ENCODE measurements at regions not wholly inside any gene's neighbourhood (a gene's known extent, or its start where the extent isn't known, plus 50 kb on each side); places are given as distances from the start of the nearest gene placed in this dataset.

- H3K27me3 ChIP-seq (ENCODE audit: control insufficient read depth, insufficient read depth, low read length): no peaks in the 10 kb centered on the region
- H3K9me3 ChIP-seq (ENCODE audit: control insufficient read depth, low read depth, low read length): peaks cover 3% of the 10 kb centered on the region
- H3K4me3 ChIP-seq (ENCODE audit: low read length): no peak overlapping the region
- H3K4me1 ChIP-seq (ENCODE audit: control insufficient read depth, low read depth, low read length): no peaks in the 10 kb centered on the region
- H3K9ac ChIP-seq (ENCODE audit: low read length): no peak overlapping the region
- no peaks in the 10 kb centered on the region for H3K36me3 ChIP-seq (ENCODE audit: control insufficient read depth, low read depth, low read length)
- no peak overlapping the region for H3K27ac ChIP-seq (ENCODE audit: low read length)
Measured at GRCh38 chr6:213284-213683, 79.0 kb upstream of the DUSP22 start.

GRCh38 chr6:214428-214827 is 77.9 kb upstream of the DUSP22 start:
- Histone ChIP-seq H3K36me3 (ENCODE audit: control insufficient read depth, low read depth, low read length) (no peaks in the 10 kb centered on the region), H3K9ac (ENCODE audit: low read length) (no peak overlapping the region), H3K27me3 (ENCODE audit: control insufficient read depth, insufficient read depth, low read length) (no peaks in the 10 kb centered on the region), H3K4me1 (ENCODE audit: control insufficient read depth, low read depth, low read length) (no peaks in the 10 kb centered on the region), H3K27ac (ENCODE audit: low read length) (no peak overlapping the region), H3K4me3 (ENCODE audit: low read length) (no peak overlapping the region), H3K9me3 (ENCODE audit: control insufficient read depth, low read depth, low read length) (peaks cover 3% of the 10 kb centered on the region)

GRCh38 chr6:215335-216034 is 76.8 kb upstream of the DUSP22 start:
- no peaks in the 10 kb centered on the region for H3K4me1 ChIP-seq (ENCODE audit: control insufficient read depth, low read depth, low read length)
- no peaks in the 10 kb centered on the region for H3K36me3 ChIP-seq (ENCODE audit: control insufficient read depth, low read depth, low read length)
- H3K27ac ChIP-seq (ENCODE audit: low read length): no peak overlapping the region
- no peaks in the 10 kb centered on the region for H3K27me3 ChIP-seq (ENCODE audit: control insufficient read depth, insufficient read depth, low read length)
- peaks cover 3% of the 10 kb centered on the region for H3K9me3 ChIP-seq (ENCODE audit: control insufficient read depth, low read depth, low read length)
- no peak overlapping the region for H3K4me3 ChIP-seq (ENCODE audit: low read length)
- no peak overlapping the region for H3K9ac ChIP-seq (ENCODE audit: low read length)

GRCh38 chr6:217048-217659 is 75.1 kb upstream of the DUSP22 start:
- Histone ChIP-seq H3K4me1 (ENCODE audit: control insufficient read depth, low read depth, low read length) (no peaks in the 10 kb centered on the region), H3K9me3 (ENCODE audit: control insufficient read depth, low read depth, low read length) (peaks cover 3% of the 10 kb centered on the region), H3K27me3 (ENCODE audit: control insufficient read depth, insufficient read depth, low read length) (no peaks in the 10 kb centered on the region), H3K9ac (ENCODE audit: low read length) (no peak overlapping the region), H3K27ac (ENCODE audit: low read length) (no peak overlapping the region), H3K36me3 (ENCODE audit: control insufficient read depth, low read depth, low read length) (no peaks in the 10 kb centered on the region), H3K4me3 (ENCODE audit: low read length) (no peak overlapping the region)

- no peaks in the 10 kb centered on the region for H3K27me3 ChIP-seq (ENCODE audit: control insufficient read depth, insufficient read depth, low read length)
- no peak overlapping the region for H3K9ac ChIP-seq (ENCODE audit: low read length)
- H3K9me3 ChIP-seq (ENCODE audit: control insufficient read depth, low read depth, low read length): peaks cover 3% of the 10 kb centered on the region
- H3K27ac ChIP-seq (ENCODE audit: low read length): no peak overlapping the region
- no peaks in the 10 kb centered on the region for H3K36me3 ChIP-seq (ENCODE audit: control insufficient read depth, low read depth, low read length)
- H3K4me3 ChIP-seq (ENCODE audit: low read length): no peak overlapping the region
- H3K4me1 ChIP-seq (ENCODE audit: control insufficient read depth, low read depth, low read length): peaks cover 3% of the 10 kb centered on the region
Measured at GRCh38 chr6:218153-219018, 73.9 kb upstream of the DUSP22 start.

- Histone ChIP-seq H3K9ac (ENCODE audit: low read length) (no peak overlapping the region), H3K9me3 (ENCODE audit: control insufficient read depth, low read depth, low read length) (peaks cover under 1% of the 10 kb centered on the region)
Measured at GRCh38 chr6:219019-219570, 73.2 kb upstream of the DUSP22 start.

GRCh38 chr6:219641-220198 is 72.6 kb upstream of the DUSP22 start:
- no peaks in the 10 kb centered on the region for H3K9me3 ChIP-seq (ENCODE audit: control insufficient read depth, low read depth, low read length)
- H3K4me3 ChIP-seq (ENCODE audit: low read length): no peak overlapping the region
- H3K4me1 ChIP-seq (ENCODE audit: control insufficient read depth, low read depth, low read length): peaks cover 3% of the 10 kb centered on the region
- no peak overlapping the region for H3K9ac ChIP-seq (ENCODE audit: low read length)
- H3K36me3 ChIP-seq (ENCODE audit: control insufficient read depth, low read depth, low read length): no peaks in the 10 kb centered on the region
- no peaks in the 10 kb centered on the region for H3K27me3 ChIP-seq (ENCODE audit: control insufficient read depth, insufficient read depth, low read length)
- H3K27ac ChIP-seq (ENCODE audit: low read length): no peak overlapping the region

More at GRCh38 chr6:219019-219570, 73.2 kb upstream of the DUSP22 start:
- no peaks in the 10 kb centered on the region for H3K36me3 ChIP-seq (ENCODE audit: control insufficient read depth, low read depth, low read length)
- no peaks in the 10 kb centered on the region for H3K27me3 ChIP-seq (ENCODE audit: control insufficient read depth, insufficient read depth, low read length)
- peaks cover 3% of the 10 kb centered on the region for H3K4me1 ChIP-seq (ENCODE audit: control insufficient read depth, low read depth, low read length)
- no peak overlapping the region for H3K27ac ChIP-seq (ENCODE audit: low read length)
- no peak overlapping the region for H3K4me3 ChIP-seq (ENCODE audit: low read length)

- H3K4me1 ChIP-seq (ENCODE audit: control insufficient read depth, low read depth, low read length): peaks cover 3% of the 10 kb centered on the region
- no peak overlapping the region for H3K9ac ChIP-seq (ENCODE audit: low read length)
Measured at GRCh38 chr6:220312-220711, 72.0 kb upstream of the DUSP22 start.

GRCh38 chr6:220721-221475 is 71.4 kb upstream of the DUSP22 start:
- Histone ChIP-seq H3K9me3 (ENCODE audit: control insufficient read depth, low read depth, low read length) (no peaks in the 10 kb centered on the region), H3K4me3 (ENCODE audit: low read length) (no peak overlapping the region), H3K4me1 (ENCODE audit: control insufficient read depth, low read depth, low read length) (peaks cover 3% of the 10 kb centered on the region), H3K27ac (ENCODE audit: low read length) (no peak overlapping the region), H3K27me3 (ENCODE audit: control insufficient read depth, insufficient read depth, low read length) (no peaks in the 10 kb centered on the region), H3K36me3 (ENCODE audit: control insufficient read depth, low read depth, low read length) (no peaks in the 10 kb centered on the region), H3K9ac (ENCODE audit: low read length) (no peak overlapping the region)

More at GRCh38 chr6:220312-220711, 72.0 kb upstream of the DUSP22 start:
- no peaks in the 10 kb centered on the region for H3K27me3 ChIP-seq (ENCODE audit: control insufficient read depth, insufficient read depth, low read length)
- H3K4me3 ChIP-seq (ENCODE audit: low read length): no peak overlapping the region
- no peak overlapping the region for H3K27ac ChIP-seq (ENCODE audit: low read length)
- no peaks in the 10 kb centered on the region for H3K36me3 ChIP-seq (ENCODE audit: control insufficient read depth, low read depth, low read length)
- no peaks in the 10 kb centered on the region for H3K9me3 ChIP-seq (ENCODE audit: control insufficient read depth, low read depth, low read length)

GRCh38 chr6:221531-222349 is 70.5 kb upstream of the DUSP22 start:
- H3K36me3 ChIP-seq (ENCODE audit: control insufficient read depth, low read depth, low read length): no peaks in the 10 kb centered on the region
- no peak overlapping the region for H3K9ac ChIP-seq (ENCODE audit: low read length)
- no peak overlapping the region for H3K27ac ChIP-seq (ENCODE audit: low read length)
- H3K4me3 ChIP-seq (ENCODE audit: low read length): no peak overlapping the region
- H3K9me3 ChIP-seq (ENCODE audit: control insufficient read depth, low read depth, low read length): no peaks in the 10 kb centered on the region
- peaks cover 3% of the 10 kb centered on the region for H3K4me1 ChIP-seq (ENCODE audit: control insufficient read depth, low read depth, low read length)
- no peaks in the 10 kb centered on the region for H3K27me3 ChIP-seq (ENCODE audit: control insufficient read depth, insufficient read depth, low read length)
